Activated T-cell treated with anti-CD3 and anti-CD28 coated beads for 1 hour (primary cell): ENCODE measurements at regions not wholly inside any gene's neighbourhood (a gene's known extent, or its start where the extent isn't known, plus 50 kb on each side); places are given as distances from the start of the nearest gene placed in this dataset.
A peak's percentile ranks its signal among the peaks of the same experiment; 100 is the strongest.

Experiments used
- DNase-seq: peaks from one replicate; pipeline ENCODE4 v3.0.0-alpha.2; 2020; ENCODE audit warnings: low read depth

- no peak for DNase-seq
Measured at GRCh38 chr7:17130281-17131059, 168.0 kb upstream of the AHR start.

DNA sequence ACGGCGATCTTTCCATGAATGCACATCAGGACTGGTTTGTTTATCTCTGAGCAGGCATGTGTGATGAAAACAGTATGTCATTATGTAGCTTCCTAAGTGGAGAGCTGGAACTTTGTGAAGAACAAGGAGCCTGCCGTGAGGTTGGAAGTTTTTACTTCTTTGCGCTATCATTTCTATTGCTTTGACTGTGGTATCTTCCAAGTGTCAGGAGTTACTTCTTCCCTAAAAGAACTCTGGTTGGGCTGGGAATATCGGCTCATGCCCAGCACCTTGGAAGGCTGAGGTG lies 167.4 kb upstream of the AHR start:
- DNase-seq, result no peak

DNA sequence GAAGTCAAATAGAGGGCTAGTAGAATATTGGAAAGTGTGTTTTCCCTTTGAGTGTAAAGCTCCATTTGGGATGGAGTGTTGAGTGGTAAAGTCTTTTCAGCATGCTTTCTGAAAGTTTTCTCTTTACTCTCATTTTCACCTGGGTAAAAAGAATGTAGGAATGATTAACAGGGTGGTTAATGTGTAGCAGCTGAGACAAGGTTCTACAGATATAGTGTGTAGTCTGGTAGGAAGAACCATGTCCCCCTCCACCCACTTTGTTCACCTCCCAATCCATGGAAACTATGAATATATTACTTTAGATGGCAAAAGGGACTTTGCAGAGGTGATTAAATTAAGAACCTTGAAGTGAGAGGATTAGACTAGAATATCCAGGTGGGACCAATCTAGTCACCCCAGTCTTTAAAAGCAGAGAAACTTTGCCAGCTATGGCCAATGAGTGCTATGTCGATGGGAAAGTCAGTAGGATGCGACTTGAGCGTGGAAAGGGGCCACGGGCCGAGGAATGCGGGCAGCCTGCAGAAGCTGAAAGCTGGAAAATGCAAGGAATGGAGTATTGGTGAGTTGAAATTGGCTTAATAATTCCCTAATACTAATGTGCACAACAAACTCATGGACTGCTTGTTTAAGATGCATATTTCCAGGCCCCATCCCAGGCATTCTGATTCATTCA lies 166.3 kb upstream of the AHR start:
- no peak for DNase-seq

GRCh38 chr7:17132726-17133125 lies 165.7 kb upstream of the AHR start:
- DNase-seq, result no peak

DNA sequence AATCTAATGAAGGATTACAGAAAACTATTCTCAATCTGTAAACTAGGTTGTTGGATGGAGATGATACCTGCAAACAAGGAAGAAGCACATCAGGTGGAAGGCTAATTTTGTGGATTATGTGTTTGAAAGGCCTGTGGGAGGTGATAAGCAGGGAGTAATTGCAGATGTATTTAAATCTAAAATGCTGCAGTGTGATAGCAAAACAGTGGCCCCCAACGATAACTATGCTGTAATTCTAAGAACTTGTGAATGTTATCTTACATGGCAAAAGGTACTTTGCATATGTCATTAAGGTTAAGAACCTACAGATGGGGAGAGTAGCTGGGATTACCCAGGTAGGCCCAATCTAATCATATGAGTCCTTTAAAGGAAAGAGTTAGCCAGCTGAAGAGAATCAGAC lies 164.5 kb upstream of the AHR start:
- no peak for DNase-seq

DNA sequence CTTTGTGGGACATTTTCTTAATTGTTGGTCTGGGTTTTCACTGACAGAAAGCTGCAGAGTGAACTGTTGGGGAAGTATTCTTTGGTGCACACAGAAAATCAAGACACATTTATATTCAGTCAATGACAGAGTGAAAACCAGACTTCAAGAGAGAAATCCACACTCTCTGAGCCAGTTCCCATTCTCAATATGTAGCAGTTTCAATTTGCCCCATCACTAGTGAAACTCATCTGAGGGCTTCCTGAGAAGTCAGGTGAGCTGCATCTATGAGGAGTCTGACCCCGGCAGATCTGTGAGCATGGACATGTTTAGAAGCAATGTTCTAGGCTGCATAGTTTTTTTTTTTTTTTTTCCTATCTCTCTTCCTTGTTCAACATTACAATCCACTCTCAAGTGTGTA lies 163.7 kb upstream of the AHR start:
- DNase-seq, result no peak

DNA sequence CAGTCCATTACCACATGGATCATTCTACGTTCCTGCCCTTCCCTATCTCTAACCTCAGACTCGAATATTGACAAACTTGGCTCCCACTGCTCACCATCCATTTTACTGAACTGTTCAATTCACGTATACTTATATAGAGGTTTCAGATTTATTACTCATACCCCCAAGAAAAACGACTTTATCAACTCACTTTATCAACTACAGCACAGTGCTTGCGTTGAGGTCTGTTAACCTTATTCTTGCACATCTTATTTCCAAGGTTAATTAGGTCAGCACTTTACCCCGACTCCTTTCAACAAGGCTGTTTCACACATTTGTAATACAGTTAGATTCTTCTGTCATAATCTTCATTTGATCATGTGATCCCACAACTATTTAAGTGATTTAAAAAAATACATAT lies 162.3 kb upstream of the AHR start:
- DNase-seq, result no peak

DNA sequence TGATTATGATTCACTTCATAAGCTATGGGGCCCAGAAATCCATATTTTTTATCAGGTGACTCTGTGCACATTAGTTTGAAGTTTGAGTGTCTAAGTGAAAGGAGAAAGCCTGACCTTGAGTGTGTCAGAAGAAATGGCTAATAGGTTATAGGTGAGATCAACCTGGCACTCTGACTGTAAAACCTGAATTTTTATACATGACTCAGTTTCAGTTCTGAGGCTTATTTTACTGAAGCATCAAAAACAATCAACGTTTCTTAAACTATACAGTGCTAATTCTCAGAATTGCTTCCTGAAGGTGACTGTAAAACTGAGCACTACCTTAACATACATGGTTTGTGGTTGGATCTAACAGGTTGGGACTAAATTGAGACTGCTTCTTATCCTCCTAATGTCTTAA lies 159.4 kb upstream of the AHR start:
- no peak for DNase-seq

DNA sequence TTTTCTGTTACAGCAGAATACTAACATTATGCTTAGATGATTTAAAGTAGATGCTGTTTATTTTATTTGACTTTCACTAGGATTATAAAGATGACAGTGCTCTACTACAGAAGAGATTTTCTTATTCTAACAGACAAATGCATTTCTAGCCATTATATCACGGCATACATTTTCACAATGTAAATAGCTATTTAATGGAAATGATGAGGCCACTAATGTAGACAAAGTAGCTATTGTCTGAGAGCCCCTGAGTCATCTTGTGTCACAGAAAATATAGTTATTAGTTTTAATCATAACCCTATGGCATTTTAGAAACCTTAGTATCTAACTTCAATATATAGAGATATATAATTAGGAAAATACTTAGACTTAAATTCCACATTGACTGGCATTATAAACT lies 158.0 kb upstream of the AHR start:
- DNase-seq, result no peak

- DNase-seq, result no peak
Measured at GRCh38 chr7:17142831-17143541, 155.5 kb upstream of the AHR start.

GRCh38 chr7:17144322-17144721 lies 154.1 kb upstream of the AHR start:
- peak; percentile 20 for DNase-seq

GRCh38 chr7:17146621-17147020 lies 151.8 kb upstream of the AHR start:
- DNase-seq, result no peak

DNA sequence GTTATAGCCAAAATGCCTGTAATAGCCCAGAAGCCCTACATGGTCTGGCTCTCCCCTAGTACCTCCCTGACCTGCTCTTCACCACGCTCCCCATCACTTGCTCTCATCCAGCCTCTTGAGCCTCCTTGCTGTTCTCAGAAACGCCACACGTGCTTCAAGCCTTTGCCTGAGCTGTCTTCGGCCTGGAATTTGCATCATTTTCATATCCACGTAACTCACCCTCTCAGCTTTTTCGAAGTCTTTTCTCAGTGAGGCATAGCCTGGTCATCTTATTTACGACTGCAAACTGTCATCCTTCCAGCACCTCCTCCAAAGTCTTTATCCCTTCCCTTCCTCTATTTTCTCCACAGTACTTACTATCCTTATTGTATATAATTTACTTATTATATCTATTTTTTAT lies 151.0 kb upstream of the AHR start:
- DNase-seq, result no peak

GRCh38 chr7:17150018-17150417 lies 148.4 kb upstream of the AHR start:
- no peak for DNase-seq

GRCh38 chr7:17152721-17153120 lies 145.7 kb upstream of the AHR start:
- no peak for DNase-seq

DNA sequence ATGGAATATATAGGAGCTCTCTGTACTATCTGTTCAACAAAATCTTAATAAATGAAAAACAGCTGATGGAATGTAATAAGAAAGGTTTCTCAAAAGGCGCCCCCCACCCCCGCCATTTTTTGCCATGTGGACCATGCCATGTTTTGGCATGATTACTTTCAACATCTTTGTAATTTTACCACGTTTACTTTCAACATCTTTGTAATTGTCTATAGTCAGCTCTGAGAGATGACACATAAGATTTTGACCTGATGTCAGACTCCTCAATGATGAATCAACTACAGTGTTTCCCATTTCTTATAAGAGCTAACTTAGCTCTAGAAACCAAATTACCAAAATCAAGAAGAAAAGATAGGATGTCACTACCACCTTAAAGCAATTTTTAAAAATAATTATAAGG lies 144.9 kb upstream of the AHR start:
- DNase-seq, result no peak

GRCh38 chr7:17155529-17155928 lies 142.9 kb upstream of the AHR start:
- no peak for DNase-seq

GRCh38 chr7:17158261-17158660 lies 140.2 kb upstream of the AHR start:
- DNase-seq, result no peak

- DNase-seq, result no peak
Measured at GRCh38 chr7:17159500-17160037, 138.9 kb upstream of the AHR start.

DNA sequence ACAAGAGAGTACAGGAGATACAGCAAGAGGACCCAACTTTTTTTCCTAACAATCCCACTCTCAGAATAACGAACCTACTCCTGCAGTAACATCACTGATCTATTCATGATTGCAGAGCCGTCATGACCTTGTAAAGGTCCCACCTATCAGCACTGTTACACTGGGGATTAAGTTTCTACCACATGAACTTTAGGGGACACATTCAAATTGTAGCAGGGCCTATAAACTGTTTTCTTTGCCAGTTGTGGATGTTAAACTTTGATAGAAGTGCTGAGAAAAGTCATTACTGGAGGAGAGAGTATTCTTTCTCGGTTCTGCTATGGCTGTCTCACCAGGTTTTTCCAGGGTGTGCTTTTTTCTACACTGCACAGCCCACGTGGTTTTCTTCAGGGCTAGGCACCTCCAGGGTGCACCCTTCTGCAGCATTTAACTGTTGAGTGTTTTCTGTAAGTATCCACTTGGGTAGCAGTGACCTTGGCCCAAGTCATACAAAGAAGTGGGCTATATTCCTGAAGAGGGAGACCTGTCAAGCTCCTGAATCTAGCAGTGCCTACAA lies 131.6 kb upstream of the AHR start:
- DNase-seq, result no peak

DNA sequence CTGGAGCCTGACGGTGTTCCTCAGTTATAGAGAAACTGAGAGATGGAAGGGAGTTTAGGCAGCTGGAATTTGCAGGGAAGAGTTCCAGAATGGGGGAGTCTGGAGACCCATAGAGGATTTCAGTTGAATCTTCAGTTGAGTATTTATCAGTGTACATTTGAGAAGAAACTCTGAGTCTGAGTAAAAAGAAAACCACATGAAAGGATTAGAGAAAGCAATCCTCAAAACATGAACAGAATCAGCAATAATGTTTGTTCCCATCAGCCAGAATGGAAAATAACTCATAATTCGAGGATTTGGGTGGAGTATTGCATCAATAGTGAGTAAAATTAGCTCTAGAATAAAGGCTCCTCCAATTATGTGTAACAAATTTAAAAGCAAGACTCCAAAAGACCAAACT lies 130.0 kb upstream of the AHR start:
- DNase-seq, result no peak

GRCh38 chr7:17171427-17171826 lies 127.0 kb upstream of the AHR start:
- DNase-seq, result no peak
